Psoas muscle (tissue), 7 donors: ENCODE measurements at regions not wholly inside any gene's neighbourhood (a gene's known extent, or its start where the extent isn't known, plus 50 kb on each side); places are given as distances from the start of the nearest gene placed in this dataset.
"Not testable (repeated sequence)": the region's sequence is repeated elsewhere in the genome, so short reads cannot be mapped to it uniquely, and the experiment has no call there.

Experiments
- ATAC-seq, 4 donors: fragments of 200-7000 bp; cut with Tn5 transposase; one replicate each; pipeline ENCODE4 v1.9.1; 2020; ENCODE audit warnings: moderate library complexity in 3 of 4, mild to moderate bottlenecking in 2 of 4
- DNase-seq, 2 donors: peaks; one replicate each; pipeline ENCODE4 v3.0.0-alpha.2; 2020
- H3K27ac ChIP-seq: fragments of 200-600 bp; one replicate; pipeline ENCODE4 v1.8.0; 2022
- H3K27me3 ChIP-seq, 3 donors: fragments of 200-600 bp in 1 of 3; one replicate each; pipeline versions ENCODE4 v1.6.1 to v1.8.0; 2013 to 2022; ENCODE audit warnings: low read length in 2 of 3, mild to moderate bottlenecking in 2 of 3, moderate library complexity in 1 of 3; ENCODE audit not compliant: insufficient read depth in 3 of 3
- H3K36me3 ChIP-seq, 2 donors: fragments of 200-600 bp in 1 of 2; one replicate each; pipeline versions ENCODE4 v1.6.1 to v1.8.0; 2013 to 2022; ENCODE audit warnings: low read depth in 1 of 2, mild to moderate bottlenecking in 1 of 2, moderate library complexity in 1 of 2; ENCODE audit not compliant: insufficient read depth in 1 of 2
- H3K4me1 ChIP-seq: fragments of 200-600 bp; one replicate; pipeline ENCODE4 v1.8.0; 2022
- H3K4me3 ChIP-seq: fragments of 200-600 bp; one replicate; pipeline ENCODE4 v1.8.0; 2022; ENCODE audit warnings: mild to moderate bottlenecking
- H3K9me3 ChIP-seq: fragments of 200-600 bp; one replicate; pipeline ENCODE4 v1.8.0; 2022
- WGBS, 3 donors: extraction: QIAGEN DNeasy Blood & Tissue Kit; methylation state at CpG; one replicate each; pipeline versions ENCODE4 v1.1.6 to v1.1.7; 2013; 5-methylcytosine and 5-hydroxymethylcytosine counted together
- intact Hi-C, 2 donors: fragments of 100-400 bp; cut with DNase I; formaldehyde crosslinking; loops; one replicate each; pipeline versions ENCODE4 v1.11.0 to v1.14.2; 2022
- donor health status: healthy with polysubstance abuse.
- donor health status: DM: no; HTN: no; CAD: no; lungs with moderate emphysema.
- donor health status: Bipolar disorder and iron deficiency.
- donor health status: healthy.
- donor health status: DM: yes; HTN: yes; CAD: no.
- donor health status: DM: no; HTN: no; CAD: no.
- donor health status: DM: yes; HTN: yes; CAD: no.

DNA sequence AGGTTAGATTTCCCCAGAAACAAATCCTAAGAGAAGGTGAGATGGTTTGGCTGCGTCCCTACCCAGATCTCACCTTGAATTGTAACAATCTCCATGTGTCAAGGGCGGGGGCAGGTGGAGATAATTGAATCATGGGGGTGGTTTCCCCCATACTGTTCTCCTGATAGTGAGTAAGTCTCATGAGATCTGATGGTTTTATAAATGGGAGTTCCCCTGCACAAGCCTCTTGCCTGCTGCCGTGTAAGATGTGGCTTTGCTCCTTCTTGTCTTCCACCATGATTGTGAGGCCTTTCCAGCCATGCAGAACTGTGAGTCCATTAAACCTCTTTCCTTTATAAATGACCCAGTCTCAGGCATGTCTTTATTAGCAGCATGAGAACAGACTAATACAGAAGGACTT is 132.2 kb downstream of the NPIPA8 start:
- H3K27me3 ChIP-seq, H3K4me3 ChIP-seq, intact Hi-C loops, H3K36me3 ChIP-seq, DNase-seq, H3K9me3 ChIP-seq, H3K4me1 ChIP-seq, ATAC-seq, H3K27ac ChIP-seq: not testable (repeated sequence)
- 56 to 80% (median 75%) methylated on average over 2 to 3 of the region's 3 CpGs for WGBS, 3 donors

DNA sequence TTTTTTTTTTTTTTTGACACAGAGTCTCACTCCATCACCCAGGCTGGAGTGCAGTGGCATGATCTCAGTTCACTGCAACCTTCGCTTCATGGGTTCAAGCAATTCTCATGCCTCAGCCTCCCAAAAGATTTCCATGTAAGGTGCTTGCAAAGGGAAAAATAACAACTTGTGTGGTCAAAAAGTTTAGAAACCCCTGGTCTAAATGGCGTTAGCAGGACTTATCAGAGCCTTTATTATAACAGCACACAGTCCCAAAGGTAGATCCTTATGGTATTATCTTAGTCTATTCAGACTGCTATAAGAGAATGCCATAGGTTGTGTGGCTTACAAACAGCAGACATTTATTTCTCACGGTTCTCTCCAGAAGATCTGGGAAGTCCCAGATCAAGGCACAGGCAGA is 135.0 kb downstream of the NPIPA8 start:
- H3K27ac ChIP-seq, H3K27me3 ChIP-seq, ATAC-seq, H3K4me1 ChIP-seq, intact Hi-C loops, H3K9me3 ChIP-seq, DNase-seq, H3K36me3 ChIP-seq, H3K4me3 ChIP-seq: not testable (repeated sequence)
- 80 to 88% (median 83%) methylated on average over 3 of the region's 3 CpGs for WGBS, 3 donors

DNA sequence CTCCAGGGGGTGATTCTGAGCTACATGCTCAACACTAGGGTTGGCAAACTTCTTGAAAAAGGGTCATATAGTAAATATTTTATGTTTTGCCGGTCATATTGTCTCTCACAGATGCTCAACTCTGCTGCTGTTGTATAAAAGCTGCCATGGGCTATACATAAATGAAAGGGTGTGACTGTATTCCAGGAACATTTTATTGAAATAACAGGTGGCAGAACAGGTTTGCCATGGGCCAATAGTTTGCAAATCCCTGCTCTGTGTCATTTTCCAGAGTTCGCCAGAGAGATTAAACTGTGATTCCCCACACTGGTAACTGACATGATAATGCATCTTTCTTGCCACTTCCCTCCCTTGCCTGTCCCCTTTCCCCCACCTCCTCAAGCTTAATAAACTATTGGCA is 144.1 kb downstream of the NPIPA8 start:
- H3K27me3 ChIP-seq, H3K36me3 ChIP-seq, H3K9me3 ChIP-seq, ATAC-seq, H3K4me3 ChIP-seq, intact Hi-C loops, DNase-seq, H3K27ac ChIP-seq, H3K4me1 ChIP-seq: not testable (repeated sequence)
- 55 to 73% (median 70%) methylated on average over 1 to 2 of the region's 2 CpGs for WGBS, 3 donors

DNA sequence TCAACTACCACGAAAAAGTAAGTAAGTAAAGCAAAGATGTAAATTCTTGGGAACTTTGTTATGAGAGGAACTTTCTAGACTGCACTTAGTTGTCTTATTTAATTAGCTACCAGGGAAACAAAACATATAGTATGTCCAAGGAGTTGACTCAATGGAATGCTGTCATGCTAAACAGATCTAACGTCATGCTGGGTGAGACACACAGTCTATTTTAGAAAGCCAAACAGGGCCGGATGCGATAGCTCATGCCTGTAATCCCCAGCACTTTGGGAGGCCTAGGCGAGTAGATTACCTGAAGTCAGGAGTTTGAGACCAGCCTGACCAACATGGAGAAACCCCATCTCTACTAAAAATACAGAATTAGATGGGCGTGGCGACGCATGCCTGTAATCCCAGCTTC is 146.4 kb downstream of the NPIPA8 start:
- H3K4me3 ChIP-seq, DNase-seq, H3K36me3 ChIP-seq, H3K27ac ChIP-seq, H3K9me3 ChIP-seq, intact Hi-C loops, H3K4me1 ChIP-seq, H3K27me3 ChIP-seq, ATAC-seq: not testable (repeated sequence)
- 25 to 78% (median 60%) methylated on average over 1 of the region's 8 CpGs for WGBS, 3 donors

DNA sequence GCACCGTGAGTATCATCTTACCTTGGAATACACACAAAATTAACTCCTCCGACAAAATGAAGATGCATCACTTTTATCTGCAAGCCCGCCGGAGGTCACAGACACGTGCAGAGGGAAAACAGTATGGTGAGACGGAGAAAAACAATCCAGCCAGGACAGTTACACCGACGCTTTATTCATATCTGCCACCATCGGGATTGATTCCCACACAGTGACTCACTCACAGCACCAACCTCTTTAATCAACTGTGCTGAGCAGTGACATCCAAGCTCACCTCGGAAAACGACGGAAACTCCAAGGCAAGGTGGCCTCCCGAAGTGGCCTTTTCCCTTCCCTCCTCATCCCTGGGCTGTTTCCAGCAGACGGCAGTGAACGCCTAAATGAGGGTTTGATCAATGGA is 151.8 kb downstream of the NPIPA8 start:
- intact Hi-C loops, H3K27ac ChIP-seq, ATAC-seq, H3K4me1 ChIP-seq, H3K27me3 ChIP-seq, H3K4me3 ChIP-seq, H3K9me3 ChIP-seq, H3K36me3 ChIP-seq, DNase-seq: not testable (repeated sequence)
- WGBS, 3 donors, result 75 to 88% (median 87%) methylated on average over 5 to 7 of the region's 15 CpGs

DNA sequence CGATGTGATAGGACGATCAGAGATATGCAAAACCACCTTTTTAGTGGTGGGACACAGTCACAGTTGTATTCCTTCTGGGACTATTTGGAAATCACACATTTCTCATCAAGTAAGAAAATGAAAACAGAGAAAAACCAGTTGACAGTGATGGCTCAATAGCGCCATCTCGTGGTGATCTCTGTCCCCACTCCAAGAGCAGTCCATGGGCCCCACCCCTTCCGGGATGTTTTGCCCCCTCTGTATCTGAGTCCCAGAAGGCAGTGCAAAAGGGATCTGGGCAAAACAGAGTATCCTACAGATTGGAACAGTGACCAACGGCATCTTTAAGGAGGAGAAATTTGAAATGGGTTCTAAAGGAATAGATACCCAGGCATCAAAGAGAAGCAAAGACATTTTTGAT is 155.5 kb downstream of the NPIPA8 start:
- not testable (repeated sequence) for H3K4me1 ChIP-seq, ATAC-seq
- WGBS, 3 donors, result 42 to 65% (median 46%) methylated on average over 2 of the region's 6 CpGs

DNA sequence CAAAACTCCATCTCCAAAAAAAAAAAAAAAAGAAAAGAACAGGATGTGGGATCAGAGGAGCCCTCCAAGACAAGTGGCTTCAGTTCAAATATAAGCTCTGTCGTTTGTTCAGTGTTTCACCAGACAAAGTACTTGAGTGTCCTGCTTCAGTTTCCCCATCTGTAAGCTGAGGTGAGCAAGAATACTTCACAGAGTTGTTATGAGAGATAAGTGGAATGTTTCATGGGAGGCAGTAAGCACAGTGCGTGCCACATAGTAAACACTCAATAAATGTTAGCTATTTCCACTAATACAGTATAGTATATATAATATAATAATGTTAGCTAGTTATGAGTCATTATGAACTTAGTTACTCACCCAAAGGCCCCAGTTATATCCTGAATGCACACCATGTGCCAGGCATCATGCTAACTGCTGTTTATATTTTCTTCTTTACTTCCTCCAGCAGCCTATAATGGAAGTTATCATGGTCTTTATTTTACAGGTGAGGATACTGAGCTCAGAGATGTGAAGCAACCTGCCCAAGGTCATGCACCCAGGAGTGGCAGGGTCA is 162.5 kb downstream of the NPIPA8 start:
- H3K4me1 ChIP-seq, H3K27me3 ChIP-seq, H3K4me3 ChIP-seq, DNase-seq, H3K9me3 ChIP-seq, ATAC-seq, H3K27ac ChIP-seq, intact Hi-C loops, H3K36me3 ChIP-seq: not testable (repeated sequence)
- 56 to 65% (median 61%) methylated on average over 2 of the region's 2 CpGs for WGBS, 3 donors

More for the DNA sequence above, 155.5 kb downstream of the NPIPA8 start:
- H3K4me3 ChIP-seq, H3K9me3 ChIP-seq, H3K27ac ChIP-seq, DNase-seq, H3K27me3 ChIP-seq, H3K36me3 ChIP-seq, intact Hi-C loops: not testable (repeated sequence)

DNA sequence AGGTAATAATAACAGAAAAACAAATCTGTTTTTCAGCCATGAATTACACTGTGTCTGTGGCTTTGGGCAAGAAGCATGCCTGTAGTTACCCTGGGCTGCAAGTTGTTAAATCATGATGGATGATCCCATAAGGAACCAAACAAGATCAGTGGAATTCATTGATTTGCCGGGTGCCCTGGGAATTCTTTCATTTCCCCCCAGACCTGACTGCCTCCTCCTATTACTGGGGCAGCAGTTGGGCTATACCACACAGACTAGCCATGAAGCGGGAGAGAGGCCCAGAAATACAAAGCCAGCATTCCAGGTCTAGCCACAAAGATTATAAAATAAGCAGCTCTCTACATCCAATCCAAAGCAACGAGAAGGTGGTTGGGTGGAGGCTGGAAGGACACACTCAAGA is 174.2 kb downstream of the NPIPA8 start:
- H3K4me1 ChIP-seq, intact Hi-C loops, H3K27ac ChIP-seq, H3K4me3 ChIP-seq, DNase-seq, H3K9me3 ChIP-seq, H3K27me3 ChIP-seq, ATAC-seq, H3K36me3 ChIP-seq: not testable (repeated sequence)
- WGBS, 3 donors, result 25 to 51% (median 26%) methylated on average over 2 to 3 of the region's 3 CpGs

DNA sequence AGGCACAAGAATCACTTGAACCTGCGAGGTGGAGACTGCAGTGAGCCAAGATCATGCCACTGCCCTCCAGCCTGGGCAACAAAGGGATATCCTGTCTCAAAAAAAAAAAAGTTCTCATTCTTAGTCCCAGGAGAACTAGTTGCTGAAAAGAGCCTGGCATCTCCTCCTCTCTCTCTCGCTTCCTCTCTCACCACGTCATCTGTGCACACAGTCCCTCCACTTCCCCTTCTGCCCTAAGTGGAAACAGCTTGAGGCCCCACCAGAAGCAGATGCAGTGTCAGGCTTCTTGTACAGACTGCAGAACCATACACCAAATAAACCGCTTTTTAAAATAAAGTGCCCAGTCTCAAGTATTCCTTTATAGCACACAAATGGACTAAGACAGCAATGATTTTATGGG is 175.3 kb downstream of the NPIPA8 start:
- ATAC-seq, intact Hi-C loops, H3K4me3 ChIP-seq, H3K27me3 ChIP-seq, H3K9me3 ChIP-seq, DNase-seq, H3K4me1 ChIP-seq, H3K36me3 ChIP-seq, H3K27ac ChIP-seq: not testable (repeated sequence)
- 60 to 73% (median 66%) methylated on average over 3 to 4 of the region's 4 CpGs for WGBS, 3 donors

DNA sequence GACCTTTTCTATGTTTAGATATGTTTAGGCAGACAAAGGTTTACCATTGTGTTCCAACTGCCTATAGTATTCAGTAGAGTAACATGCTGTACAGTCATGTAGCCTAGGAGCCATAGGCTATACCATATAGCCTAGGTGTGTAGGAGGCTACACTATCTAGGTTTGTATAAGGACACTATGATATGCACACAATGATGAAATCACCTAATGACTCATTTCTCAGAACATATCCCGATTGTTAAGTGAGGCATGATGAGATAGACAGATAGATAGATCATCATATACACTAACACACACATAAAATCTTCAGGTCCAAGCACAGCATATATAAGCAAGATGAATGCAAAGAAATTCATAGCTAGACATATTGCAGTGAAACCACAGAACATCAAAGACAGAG is 177.4 kb downstream of the NPIPA8 start:
- H3K4me3 ChIP-seq, H3K27ac ChIP-seq, H3K4me1 ChIP-seq, H3K36me3 ChIP-seq, ATAC-seq, H3K9me3 ChIP-seq, H3K27me3 ChIP-seq, intact Hi-C loops, DNase-seq: not testable (repeated sequence)
- WGBS, 3 donors, result 76 to 89% (median 79%) methylated on average over 1 of the region's 1 CpG

DNA sequence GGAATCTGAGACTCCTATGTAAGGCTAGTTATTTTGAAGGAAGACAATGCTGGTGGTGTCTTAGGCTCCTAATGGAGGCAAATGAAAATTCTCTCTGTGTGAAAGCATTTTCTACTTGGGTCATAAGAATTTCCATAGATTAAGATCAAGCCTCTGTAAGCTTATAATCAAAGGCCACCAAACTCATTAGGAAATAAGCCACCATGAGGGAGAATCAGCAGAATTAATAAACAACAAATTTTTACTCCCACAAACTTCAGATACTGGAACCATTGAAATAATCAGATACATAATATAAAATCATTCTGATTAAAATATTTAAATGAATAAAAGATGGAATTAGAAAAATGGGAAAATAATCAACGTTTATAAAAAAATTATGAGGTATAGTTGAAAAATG is 178.7 kb downstream of the NPIPA8 start:
- H3K9me3 ChIP-seq, DNase-seq, H3K36me3 ChIP-seq, H3K4me1 ChIP-seq, intact Hi-C loops, H3K27ac ChIP-seq, H3K4me3 ChIP-seq, ATAC-seq, H3K27me3 ChIP-seq: not testable (repeated sequence)
- WGBS, 3 donors, result 83 to 93% (median 86%) methylated on average over 1 of the region's 1 CpG

DNA sequence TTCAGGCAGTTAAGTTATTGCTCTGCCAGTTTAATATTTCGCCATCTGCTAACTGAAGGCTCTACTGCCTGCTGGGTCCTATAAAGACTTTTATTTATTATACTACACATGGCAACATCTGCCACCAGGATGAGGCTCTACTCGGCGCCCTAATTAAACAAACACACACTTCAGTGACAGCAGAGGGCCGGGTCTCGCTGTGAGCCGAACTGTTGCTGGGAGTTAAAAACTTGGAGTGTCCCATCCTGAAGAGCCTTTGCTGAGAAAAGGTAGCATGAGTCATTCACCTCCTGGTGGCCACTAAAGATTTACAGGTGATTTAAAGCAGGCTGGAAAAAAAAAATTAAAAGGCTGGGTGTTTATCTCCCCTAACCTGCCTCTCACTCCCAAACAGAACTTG is 183.7 kb downstream of the NPIPA8 start:
- H3K27ac ChIP-seq, H3K4me1 ChIP-seq, H3K27me3 ChIP-seq, ATAC-seq, DNase-seq, H3K4me3 ChIP-seq, intact Hi-C loops, H3K36me3 ChIP-seq, H3K9me3 ChIP-seq: not testable (repeated sequence)
- WGBS, 3 donors, result 36 to 45% (median 43%) methylated on average over 5 of the region's 6 CpGs
